HG03342 (cell line): ENCODE measurements at regions not wholly inside any gene's neighbourhood (a gene's known extent, or its start where the extent isn't known, plus 50 kb on each side); places are given as distances from the start of the nearest gene placed in this dataset.
A peak's percentile ranks its signal among the peaks of the same experiment; 100 is the strongest.

ENCODE experiments used
- ATAC-seq: cut with Tn5 transposase; IDR thresholded peaks from one replicate; pipeline ENCODE4 v1.9.1; 2021; ENCODE audit warnings: mild to moderate bottlenecking, moderate library complexity; ENCODE audit not compliant: unreplicated experiment

DNA sequence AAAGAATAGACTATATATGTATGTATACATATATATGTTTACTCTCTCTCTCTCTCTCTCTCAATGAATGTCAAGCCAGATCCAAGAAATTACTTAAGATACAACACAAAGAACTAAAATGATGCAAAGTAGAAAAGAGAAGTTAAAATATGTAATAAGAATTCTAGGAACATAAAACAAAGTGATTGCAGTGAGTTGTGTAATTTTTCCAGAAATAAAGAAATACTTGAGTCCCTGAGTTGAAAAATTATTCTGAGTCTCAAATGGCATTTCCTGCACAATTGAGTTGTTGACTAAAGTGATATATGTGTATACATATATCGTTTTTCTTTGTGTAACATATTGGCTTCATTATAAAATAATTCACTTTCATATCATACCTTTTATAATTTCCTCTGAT lies 262.4 kb downstream of the INSIG2 start:
- no peak for ATAC-seq

DNA sequence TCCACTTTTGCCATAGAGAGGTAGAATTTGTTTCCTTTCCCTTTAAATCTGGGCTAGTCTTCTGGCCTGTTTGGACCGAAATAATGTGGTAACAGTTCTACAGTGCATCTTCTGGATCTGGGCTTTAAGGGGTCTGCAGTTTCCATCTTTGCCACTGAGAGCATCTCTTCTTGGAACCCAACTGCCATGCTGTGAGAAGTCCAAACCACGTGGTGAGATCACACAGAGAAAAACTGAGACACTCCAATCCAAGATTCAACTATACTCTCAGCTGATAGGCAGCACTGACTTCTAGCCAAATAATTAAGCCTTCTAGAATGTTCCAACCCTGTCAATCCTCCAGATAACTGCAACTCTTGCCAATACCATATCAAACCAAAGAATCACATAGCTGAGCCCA lies 261.1 kb downstream of the INSIG2 start:
- ATAC-seq, result no peak

DNA sequence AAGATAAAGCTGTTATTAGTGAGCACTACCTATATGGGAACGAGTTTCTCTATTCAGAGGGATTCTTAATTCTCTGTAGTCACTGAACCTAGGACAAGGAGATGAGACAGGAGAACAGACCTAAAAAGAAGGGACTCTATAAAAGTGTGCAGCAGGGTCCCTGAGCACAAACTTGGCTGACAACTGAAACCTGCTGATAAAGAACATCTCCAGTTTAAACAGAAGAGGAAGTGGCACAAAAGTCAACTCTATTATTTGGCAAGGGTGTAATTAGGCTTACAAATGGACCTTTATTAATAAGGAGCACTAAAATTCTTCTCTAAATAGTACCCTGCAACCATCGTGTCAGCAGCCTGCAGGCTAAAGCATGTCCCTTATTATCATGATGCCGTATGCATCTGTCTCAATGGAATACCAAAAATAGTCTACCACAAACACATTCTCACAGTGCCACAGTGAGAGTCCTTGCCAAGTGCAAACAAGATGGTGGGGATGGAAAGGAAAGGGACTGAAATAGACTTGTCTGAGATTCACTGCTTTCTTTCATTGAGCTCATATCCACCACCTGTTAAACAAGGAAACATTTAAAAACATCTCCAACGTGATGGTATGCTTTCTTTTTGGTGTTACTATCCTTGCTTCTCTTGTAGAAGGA lies 260.2 kb downstream of the INSIG2 start:
- ATAC-seq, result no peak

DNA sequence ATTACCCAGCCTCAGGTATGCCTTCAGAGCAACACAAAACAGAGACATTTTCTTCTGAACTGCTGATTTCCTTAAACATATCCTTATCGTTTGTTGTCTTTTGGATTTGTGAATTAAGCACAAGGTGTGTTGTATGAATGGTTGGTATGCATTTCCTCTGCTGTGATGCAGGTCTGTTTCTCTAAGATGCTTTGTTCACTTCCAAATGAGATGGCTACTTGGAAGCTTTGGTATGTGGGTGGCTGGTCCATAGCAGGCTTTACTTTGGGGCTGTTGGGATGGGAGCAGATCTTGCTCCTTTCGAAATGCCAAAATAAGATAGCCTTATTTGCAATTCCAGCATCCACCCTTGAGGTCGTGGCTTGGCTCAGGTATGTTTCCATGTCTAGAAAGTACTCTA lies 257.2 kb downstream of the INSIG2 start:
- ATAC-seq, result no peak

DNA sequence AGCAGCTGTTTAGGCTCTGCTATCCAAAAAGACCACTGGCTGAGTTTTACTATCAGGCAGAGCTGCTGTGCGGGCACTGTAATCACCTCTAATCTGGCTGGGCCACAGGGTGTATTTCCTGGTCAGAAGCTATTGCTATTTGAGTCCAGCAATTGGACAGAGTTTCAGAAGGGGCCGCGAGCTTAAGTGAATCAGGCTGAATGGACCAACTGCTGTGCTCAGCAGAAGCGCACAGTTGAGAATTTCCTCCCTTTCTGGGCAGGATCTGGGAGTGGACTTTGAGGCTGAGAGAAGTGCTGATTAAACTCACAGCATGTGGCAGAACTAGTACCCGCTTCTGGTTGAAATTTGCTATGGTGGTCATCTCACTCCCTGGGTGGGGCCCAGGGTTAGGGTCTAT lies 251.8 kb downstream of the INSIG2 start:
- no peak for ATAC-seq

DNA sequence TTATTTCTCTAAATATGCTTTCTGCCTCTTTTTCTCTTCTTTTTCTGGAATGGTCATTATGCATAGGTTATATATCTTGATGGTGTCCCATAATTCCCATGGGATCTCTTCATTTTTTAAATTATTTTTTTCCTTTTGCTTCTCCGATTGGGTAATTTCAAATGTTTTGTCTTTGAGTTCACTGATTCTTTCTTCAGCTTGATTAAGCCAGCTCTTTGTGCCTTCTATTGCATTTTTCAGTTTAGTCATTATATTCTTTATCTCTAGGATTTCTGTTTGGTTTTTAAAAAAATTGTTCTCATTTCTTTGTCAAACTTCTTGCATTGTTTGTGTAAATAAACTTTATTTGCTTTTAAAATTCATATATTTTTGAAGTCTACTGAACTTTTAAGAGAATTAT lies 251.1 kb downstream of the INSIG2 start:
- ATAC-seq, result no peak

DNA sequence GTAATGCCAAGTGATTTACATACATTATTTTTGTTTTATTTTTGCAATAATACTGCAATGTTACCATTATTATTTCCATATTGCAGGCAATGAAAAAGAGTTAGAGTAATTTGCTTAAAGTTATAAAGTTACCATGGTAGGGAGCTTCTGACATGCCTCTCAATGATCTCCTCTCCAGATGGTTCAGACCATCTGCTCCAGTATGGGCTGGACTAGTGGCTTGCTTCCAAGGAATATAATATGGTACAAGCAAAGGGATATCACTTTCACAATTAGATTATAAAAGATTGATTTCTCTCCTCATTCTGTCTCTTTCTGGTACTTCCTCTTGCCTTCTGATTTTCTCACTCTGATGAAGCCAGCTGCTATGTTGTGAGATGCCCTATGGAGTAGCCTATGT lies 245.4 kb downstream of the INSIG2 start:
- ATAC-seq, result no peak

DNA sequence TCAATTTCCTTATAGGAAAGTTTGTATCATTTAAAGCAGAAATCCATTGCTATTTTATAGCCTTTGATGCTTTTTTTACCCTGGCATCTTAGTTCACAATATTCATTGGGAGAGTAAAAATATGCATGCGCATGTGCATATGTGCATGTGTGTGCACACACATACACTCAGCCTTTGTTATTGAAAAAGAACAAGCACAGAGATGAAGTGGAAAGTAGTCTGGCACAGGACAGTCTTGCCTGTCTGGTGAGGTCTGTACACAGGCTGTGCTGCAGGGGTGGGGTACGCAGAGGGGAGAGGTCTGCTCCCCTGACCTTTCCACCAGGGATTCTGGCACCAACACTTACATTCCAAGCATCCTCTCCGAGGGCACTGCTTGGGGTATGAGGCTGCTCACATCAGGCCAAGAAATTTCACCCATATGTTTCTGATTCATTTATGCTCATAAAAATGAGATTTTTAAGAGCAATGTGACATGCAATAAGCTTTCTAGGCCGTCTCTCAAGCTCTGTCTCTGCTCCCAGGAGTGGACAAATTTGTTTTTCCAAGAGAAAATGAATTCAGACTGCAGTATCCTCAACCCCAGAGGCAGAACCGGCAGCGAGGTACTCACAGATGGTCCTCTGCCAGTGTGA lies 237.2 kb downstream of the INSIG2 start:
- ATAC-seq, result no peak

DNA sequence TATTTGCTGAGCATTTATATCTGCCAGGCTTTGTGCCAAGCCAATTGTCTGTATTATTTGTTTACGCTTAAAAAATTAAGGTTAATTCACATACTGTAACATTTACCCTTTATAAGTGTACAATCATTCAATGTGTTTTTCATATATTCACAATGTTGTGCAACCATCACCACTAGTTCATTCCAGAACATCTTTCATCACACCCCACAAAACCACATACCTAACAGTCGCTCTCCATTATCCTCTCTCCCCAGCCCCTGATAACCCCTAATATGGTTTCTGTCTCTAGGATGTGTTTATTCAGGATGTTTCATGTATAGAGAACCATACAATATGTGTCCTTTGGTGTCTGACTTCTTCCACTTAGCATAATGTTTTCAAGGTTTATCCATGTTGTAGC lies 234.1 kb downstream of the INSIG2 start:
- ATAC-seq, result no peak

DNA sequence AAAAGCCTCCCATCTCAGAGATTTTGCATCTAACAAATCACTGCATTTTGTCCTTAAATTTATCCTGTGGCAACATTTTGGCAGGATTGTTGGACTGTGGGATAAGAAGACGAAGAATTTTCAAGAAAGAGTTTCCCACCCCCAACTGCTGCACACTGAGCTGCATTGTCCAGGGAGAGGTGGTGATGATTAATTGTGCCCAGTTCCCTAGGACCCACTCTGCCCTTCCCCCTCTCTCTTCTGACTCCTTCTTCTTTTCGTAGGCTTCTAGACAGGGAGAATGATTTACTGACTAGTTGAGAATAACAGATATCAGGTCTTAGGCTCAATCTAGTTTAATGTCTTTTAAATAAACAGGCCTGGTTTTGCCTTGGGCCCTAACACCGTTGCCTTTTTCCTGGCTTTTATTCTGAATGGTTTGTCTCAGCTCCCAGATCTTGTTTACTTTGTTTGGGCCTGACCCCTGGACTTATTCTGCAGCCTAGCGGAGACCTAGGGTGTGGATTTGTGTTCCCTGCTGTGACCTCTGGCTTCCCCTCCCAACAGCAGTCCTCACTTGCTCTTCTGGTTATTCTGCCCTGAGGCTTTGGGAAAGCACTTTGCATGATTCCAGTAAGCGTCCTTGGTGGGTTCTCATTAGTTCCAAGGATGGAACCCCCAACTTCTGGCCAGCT lies 233.3 kb downstream of the INSIG2 start:
- no peak for ATAC-seq

DNA sequence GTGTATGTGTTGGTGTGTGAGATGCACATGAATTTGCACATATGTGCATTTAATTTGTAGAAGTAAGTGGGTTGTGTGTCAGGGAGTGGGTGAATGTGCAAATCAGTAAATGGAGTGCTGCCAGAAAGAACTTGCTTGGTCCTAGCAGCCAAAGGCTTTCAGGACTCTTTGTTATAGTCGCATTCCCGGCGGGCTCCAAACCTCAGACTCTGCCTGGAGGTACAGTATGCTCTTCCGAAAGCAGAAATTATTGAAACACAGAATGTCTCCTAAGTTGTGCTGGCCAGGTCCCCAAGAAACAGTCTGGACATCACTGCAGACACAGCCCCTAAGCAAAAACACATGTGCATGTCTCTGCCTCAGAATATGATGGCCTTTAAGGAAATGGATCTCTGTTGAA lies 232.4 kb downstream of the INSIG2 start:
- no peak for ATAC-seq

DNA sequence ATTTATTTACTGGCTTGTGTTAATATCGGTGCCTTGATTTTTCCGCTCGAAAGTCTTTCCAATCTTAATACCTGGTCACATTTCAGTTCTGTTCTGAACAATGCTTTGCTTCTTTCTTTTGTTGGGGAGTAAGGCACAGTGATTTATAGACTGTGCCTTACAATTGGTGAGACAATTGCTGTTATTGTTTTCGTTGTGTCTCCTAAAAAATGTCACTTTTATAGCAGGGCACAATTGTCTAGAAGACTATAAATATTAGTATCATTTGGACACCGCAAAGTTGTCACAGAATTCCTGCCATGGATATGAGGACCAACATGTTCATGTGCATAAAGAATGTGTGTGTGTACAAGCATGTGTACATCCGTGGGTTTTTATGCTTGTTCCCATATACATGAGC lies 231.9 kb downstream of the INSIG2 start:
- ATAC-seq, result no peak

DNA sequence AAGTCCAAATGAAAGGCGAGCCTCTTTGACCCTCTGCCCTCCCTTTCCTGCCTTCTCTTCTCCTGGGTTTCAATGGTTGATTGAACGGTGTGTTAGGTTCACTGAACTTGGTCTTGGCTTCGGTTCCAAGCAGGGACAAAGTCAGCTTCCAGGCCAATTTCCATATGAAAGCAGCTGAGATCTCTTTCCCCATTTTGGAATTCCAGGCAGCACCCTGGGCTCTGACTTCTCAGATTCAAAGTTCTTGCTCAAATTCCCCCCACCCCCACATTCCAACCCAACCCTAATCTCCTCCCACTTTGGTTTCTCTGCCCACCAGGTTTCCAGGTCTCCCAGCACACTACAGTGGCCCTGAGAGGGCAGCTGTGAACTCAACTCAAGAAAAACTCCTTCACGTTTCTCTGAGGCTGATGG lies 231.0 kb downstream of the INSIG2 start:
- no peak for ATAC-seq

DNA sequence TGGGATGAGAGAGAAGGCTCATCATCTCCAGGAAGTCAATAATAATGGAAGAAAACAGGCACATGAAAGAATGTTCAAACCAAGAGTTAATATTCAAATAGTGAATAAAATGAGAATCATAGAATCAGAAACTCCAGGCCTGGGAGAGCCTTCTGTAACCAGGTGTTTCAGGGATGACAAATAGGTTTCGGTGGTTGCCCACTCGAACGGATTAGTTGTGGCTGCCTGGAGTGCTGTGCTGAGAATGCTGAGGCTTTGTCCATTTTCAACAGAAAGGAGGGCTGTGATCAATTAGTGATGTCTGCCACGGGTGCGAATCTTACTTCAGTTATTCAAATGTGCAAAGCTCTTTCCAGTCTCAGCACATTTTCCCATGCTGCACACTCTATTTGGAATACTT lies 227.3 kb downstream of the INSIG2 start:
- no peak for ATAC-seq

DNA sequence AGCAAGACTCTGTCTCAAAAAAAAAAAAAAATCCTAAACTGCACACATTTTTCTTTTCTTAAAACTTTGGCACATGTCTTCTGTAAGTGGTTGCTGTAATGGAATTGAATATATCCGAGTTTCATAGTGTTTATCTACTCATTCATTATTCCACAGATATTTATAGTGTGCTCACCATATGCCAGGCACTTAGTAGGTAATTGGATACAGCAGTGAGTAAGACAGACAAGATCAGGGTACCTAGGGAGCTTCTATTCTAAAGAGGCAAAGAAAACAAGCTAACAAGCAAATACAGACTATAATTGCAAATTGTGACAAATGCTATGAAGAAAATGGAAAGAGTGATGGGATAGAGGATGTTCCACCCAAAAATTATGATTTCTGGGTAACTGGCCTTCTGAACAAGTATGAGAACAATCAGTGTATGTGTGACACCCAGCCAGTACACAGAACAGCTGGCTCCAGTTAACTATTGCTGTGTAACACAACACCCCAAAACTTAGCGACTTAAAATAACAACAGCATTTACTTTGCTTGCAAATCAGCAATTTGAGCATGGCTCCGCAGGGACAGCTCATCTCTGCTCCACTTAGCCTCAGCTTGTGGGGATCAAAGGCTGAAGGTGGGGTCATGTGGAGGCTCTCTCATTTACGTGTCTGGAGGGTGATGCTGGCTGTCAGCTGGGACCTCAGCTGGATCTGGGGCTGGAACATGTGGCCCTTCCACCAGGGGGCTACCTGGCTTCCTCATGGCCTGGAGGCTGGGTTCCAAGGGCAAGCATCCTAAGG lies 224.9 kb downstream of the INSIG2 start:
- no peak for ATAC-seq

DNA sequence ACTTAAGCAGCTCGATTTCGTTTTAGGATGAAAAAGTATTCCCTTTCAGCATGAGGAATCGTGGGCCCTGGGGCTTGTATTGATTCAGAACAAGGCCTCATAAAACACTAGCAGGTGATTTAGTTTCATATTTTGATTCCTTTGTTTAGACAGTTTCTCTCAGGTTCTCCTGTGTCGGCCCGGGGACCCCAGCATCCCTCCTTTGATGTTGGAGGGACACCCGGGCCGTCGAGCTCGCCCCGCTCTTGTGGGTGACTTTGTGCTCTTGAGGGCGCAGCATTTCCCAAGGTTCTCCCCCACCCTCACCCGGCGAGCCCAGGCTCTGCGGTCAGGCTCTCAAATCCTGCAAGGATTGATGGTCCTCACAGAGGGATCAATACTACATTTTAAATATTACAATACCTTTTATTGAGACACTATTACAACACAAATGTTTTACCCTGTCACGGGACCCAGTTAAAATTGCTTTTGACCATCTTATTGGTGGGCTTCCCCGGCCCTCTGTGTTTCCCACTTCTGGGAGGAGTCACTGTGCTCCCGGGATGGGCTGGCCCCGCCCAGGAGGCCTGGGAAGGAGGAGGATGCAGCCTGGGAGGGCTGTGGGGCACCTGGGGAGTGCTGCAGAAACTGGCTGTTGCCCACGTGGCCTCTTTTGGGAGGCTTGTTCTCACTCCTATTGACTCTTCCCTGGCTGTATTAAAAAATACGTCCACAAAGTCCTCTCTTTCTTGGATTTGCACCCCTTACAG lies 222.6 kb downstream of the INSIG2 start:
- ATAC-seq, result no peak

DNA sequence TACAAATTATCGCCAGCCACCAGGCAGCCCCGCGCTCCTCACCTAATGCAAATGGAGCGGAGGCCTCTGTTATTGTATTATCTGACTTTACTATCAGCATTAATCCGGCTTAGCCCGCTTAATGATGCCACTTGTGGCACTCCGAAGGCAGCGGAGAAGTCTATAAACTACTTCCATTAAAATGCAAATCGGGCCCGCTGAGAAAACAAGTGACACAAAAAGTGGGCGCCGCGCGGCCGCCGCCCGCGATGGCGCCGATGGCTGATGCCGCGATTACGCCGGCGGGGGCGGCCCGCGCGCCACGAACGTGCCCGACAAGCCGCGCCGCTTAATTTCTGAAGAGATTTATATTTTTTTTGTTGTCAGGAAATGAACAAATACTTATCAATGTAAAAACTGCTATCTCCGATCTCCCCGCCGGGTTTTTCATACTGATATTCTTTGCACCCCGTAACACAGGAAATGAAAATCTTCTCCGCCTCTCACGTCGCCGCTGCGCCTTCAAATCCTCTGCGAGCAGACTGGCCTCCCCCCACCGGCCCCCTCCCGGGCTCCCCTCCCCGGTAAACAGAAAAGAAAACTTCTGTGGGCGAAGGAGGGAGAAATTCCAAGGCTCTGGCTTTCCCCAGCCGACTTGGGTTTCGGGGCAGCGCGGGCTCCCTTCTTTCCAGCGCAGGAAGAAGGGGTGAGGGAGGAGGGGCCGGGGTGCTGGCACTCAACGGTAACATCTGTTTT lies 221.8 kb downstream of the INSIG2 start:
- peak; percentile 73 for ATAC-seq

DNA sequence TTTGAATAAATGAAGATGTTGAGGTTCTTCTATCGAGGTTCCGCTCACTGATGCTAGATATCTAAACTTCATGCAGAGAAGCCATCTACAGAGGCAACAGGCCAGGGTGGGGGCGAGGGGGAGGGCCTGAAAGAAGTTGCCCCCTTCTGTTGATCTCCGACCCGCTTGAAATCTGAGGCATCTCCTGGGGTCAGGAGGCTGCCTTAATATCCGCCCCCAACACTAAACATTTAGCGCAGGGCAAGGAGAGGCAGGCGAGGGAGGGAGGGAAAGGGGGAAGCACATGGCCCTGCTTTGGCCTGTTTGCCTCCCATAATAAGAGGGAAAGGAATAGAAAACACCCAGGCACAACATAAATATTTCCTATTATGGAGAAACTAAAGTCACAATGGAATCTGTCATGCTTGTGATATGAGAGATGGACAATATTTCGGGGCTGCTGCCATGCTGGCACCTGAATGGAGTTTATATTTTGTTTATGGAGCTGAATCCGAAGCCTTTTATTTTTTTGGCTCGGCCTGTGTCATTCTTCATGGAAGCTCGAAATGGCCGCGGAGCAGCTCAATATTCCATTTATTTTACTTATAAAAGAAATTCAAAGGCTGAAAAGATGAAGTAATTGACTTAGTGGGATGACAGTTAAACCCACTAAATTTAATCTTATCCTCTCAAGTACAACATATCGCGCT lies 221.1 kb downstream of the INSIG2 start:
- ATAC-seq, result no peak

DNA sequence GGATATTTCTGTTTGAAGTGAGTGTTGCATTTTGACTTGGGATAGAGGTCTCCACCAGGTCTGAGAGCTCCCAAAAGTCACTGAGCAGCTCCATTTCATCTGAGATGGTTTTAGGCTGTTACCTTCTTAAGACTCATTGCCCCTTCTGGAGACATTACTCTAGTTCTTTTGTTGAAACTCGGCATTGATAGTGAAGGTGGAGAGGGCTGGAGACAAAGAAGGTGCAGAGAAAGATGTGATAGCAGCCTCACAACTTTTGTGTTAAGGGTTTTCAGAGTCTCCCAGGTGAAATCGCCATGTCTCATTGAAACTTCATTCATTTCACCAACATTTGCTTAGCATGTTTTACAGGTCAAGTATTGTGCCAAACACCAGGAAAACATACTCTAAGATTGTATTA lies 219.6 kb downstream of the INSIG2 start:
- ATAC-seq, result no peak

DNA sequence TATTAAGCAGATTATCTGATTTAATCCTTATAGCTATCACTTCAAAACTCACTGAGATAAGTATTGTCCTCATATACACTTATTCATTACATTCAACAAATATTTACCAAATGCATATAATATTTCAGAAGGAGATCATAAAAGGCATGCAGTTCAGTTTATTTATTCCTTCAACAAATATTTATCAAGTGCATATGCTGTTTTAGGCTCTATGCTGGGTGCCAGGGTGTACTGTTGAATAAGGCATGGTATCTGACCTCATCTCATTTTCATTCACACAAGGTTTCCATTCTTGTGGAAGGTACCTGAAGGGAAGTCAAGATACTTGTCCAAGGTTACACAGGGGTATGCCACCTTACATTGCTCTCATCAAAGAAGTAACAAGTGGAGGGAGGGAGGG lies 213.0 kb downstream of the INSIG2 start:
- no peak for ATAC-seq
